Chondrocyte (in vitro differentiated cells): ENCODE measurements at regions not wholly inside any gene's neighbourhood (a gene's known extent, or its start where the extent isn't known, plus 50 kb on each side); places are given as distances from the start of the nearest gene placed in this dataset.

Experiments used
- DNase-seq: peaks from one replicate; pipeline ENCODE4 v3.0.0; 2021; ENCODE audit warnings: mixed read lengths, low spot score
- H3K27ac Mint-ChIP-seq: one replicate; pipeline ENCODE4 v1.8.0; 2021; ENCODE audit warnings: mild to moderate bottlenecking, moderate library complexity, mixed read lengths; ENCODE audit not compliant: unreplicated experiment
- H3K27me3 Mint-ChIP-seq: 2 replicates; pipeline ENCODE4 v1.8.0; 2021; ENCODE audit warnings: low read depth, mixed read lengths
- H3K36me3 Mint-ChIP-seq: 2 replicates; pipeline ENCODE4 v1.8.0; 2021; ENCODE audit warnings: low read depth, mixed read lengths
- H3K4me1 Mint-ChIP-seq: 2 replicates; pipeline ENCODE4 v1.8.0; 2021; ENCODE audit warnings: low read depth, mild to moderate bottlenecking, mixed read lengths
- H3K4me3 Mint-ChIP-seq: one replicate; pipeline ENCODE4 v1.8.0; 2021; ENCODE audit warnings: mild to moderate bottlenecking, moderate library complexity, mixed read lengths; ENCODE audit not compliant: unreplicated experiment
- H3K9me3 Mint-ChIP-seq: 2 replicates; pipeline ENCODE4 v1.8.0; 2021; ENCODE audit warnings: low read depth, mixed read lengths
- TF ChIP-seq, protein P1 (sequence below): fragments of 200-600 bp; sonication (generic); IDR thresholded peaks from 2 replicates; pipeline ENCODE4 v1.5.0; 2021; ENCODE audit warnings: antibody characterized with exemption, mild to moderate bottlenecking, moderate library complexity

- Mint-ChIP-seq H3K9me3 (no peaks in the 10 kb centered on the region), H3K27ac (no peak overlapping the region), H3K4me1 (no peaks in the 10 kb centered on the region), H3K4me3 (no peak overlapping the region), H3K27me3 (peaks cover 3% of the 10 kb centered on the region), H3K36me3 (no peaks in the 10 kb centered on the region)
- TF ChIP-seq, protein P1, sequence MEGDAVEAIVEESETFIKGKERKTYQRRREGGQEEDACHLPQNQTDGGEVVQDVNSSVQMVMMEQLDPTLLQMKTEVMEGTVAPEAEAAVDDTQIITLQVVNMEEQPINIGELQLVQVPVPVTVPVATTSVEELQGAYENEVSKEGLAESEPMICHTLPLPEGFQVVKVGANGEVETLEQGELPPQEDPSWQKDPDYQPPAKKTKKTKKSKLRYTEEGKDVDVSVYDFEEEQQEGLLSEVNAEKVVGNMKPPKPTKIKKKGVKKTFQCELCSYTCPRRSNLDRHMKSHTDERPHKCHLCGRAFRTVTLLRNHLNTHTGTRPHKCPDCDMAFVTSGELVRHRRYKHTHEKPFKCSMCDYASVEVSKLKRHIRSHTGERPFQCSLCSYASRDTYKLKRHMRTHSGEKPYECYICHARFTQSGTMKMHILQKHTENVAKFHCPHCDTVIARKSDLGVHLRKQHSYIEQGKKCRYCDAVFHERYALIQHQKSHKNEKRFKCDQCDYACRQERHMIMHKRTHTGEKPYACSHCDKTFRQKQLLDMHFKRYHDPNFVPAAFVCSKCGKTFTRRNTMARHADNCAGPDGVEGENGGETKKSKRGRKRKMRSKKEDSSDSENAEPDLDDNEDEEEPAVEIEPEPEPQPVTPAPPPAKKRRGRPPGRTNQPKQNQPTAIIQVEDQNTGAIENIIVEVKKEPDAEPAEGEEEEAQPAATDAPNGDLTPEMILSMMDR, result no peak
- DNase-seq, result no peak
Observed at GRCh38 chr21:28729887-28730286, 262.8 kb downstream of the LTN1 start.

GRCh38 chr21:28727809-28728208, 264.9 kb downstream of the LTN1 start:
- Mint-ChIP-seq H3K9me3 (no peaks in the 10 kb centered on the region), H3K4me3 (no peak overlapping the region), H3K27me3 (no peaks in the 10 kb centered on the region), H3K36me3 (no peaks in the 10 kb centered on the region), H3K4me1 (no peaks in the 10 kb centered on the region), H3K27ac (no peak overlapping the region)
- DNase-seq, result no peak
- TF ChIP-seq, protein P1, result no peak

- H3K36me3 Mint-ChIP-seq, result no peaks in the 10 kb centered on the region
Observed at GRCh38 chr21:28725396-28725795, 267.3 kb downstream of the LTN1 start.

GRCh38 chr21:28723646-28724045, 269.0 kb downstream of the LTN1 start:
- Mint-ChIP-seq H3K4me1 (no peaks in the 10 kb centered on the region), H3K36me3 (no peaks in the 10 kb centered on the region), H3K27me3 (no peaks in the 10 kb centered on the region), H3K4me3 (no peak overlapping the region), H3K27ac (no peak overlapping the region), H3K9me3 (no peaks in the 10 kb centered on the region)
- no peak for DNase-seq
- TF ChIP-seq, protein P1, result no peak

More at GRCh38 chr21:28725396-28725795, 267.3 kb downstream of the LTN1 start:
- no peak for DNase-seq
- Mint-ChIP-seq H3K4me1 (no peaks in the 10 kb centered on the region), H3K27ac (no peak overlapping the region), H3K4me3 (no peak overlapping the region), H3K9me3 (no peaks in the 10 kb centered on the region), H3K27me3 (no peaks in the 10 kb centered on the region)
- TF ChIP-seq, protein P1, result no peak

- Mint-ChIP-seq H3K36me3 (no peaks in the 10 kb centered on the region), H3K4me3 (no peak overlapping the region), H3K27ac (no peak overlapping the region), H3K4me1 (peaks cover 9% of the 10 kb centered on the region), H3K9me3 (peaks cover 16% of the 10 kb centered on the region), H3K27me3 (peaks cover 4% of the 10 kb centered on the region)
- TF ChIP-seq, protein P1, result no peak
- DNase-seq, result no peak
Observed at GRCh38 chr21:28719723-28720122, 273.0 kb downstream of the LTN1 start.
